ENCODE measurements at regions not wholly inside any gene's neighbourhood (a gene's known extent, or its start where the extent isn't known, plus 50 kb on each side); places are given as distances from the start of the nearest gene placed in this dataset.

DNA sequence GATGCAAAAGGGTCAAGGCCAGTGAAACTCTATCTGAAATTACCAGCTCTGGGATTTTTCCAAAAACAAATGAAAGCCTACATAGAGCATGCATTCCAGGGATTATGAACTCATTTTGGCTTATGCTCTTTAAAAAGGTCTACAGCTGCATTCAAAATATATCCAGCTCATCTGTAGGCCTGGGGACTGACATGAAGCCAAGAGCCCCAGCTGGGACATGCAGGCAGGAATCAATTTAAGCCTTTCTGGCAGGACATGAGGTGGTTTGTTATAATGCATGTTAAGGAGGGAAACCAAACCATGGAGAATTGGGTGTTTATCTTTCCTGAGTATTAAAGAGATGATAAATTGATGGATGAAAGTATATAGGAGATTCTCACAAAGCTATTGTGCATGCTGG, 164.5 kb downstream of the RBM43 start:
- Histone ChIP-seq H3K27me3 (ENCODE audit: insufficient read depth, poor library complexity, severe bottlenecking) (no peaks in the 10 kb centered on the region), H3K4me3 (replicated peaks; ENCODE audit: insufficient read depth, low read length) (no peak overlapping the region), H3K27ac (replicated peaks) (no peak overlapping the region)
- TF ChIP-seq SPI1 (IDR thresholded peaks at IDR 0.05; ENCODE audit: borderline replicate concordance, low read depth) (no peak), GABPA (IDR thresholded peaks at IDR 0.05; ENCODE audit: low read depth) (no peak), POLR2AphosphoS5 (IDR thresholded peaks at IDR 0.05; ENCODE audit: low read depth) (no peak)
- TF ChIP-seq, protein P1, sequence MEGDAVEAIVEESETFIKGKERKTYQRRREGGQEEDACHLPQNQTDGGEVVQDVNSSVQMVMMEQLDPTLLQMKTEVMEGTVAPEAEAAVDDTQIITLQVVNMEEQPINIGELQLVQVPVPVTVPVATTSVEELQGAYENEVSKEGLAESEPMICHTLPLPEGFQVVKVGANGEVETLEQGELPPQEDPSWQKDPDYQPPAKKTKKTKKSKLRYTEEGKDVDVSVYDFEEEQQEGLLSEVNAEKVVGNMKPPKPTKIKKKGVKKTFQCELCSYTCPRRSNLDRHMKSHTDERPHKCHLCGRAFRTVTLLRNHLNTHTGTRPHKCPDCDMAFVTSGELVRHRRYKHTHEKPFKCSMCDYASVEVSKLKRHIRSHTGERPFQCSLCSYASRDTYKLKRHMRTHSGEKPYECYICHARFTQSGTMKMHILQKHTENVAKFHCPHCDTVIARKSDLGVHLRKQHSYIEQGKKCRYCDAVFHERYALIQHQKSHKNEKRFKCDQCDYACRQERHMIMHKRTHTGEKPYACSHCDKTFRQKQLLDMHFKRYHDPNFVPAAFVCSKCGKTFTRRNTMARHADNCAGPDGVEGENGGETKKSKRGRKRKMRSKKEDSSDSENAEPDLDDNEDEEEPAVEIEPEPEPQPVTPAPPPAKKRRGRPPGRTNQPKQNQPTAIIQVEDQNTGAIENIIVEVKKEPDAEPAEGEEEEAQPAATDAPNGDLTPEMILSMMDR (IDR thresholded peaks at IDR 0.05; ENCODE audit: insufficient read depth, low read length): no peak
- TF ChIP-seq, protein P2, sequence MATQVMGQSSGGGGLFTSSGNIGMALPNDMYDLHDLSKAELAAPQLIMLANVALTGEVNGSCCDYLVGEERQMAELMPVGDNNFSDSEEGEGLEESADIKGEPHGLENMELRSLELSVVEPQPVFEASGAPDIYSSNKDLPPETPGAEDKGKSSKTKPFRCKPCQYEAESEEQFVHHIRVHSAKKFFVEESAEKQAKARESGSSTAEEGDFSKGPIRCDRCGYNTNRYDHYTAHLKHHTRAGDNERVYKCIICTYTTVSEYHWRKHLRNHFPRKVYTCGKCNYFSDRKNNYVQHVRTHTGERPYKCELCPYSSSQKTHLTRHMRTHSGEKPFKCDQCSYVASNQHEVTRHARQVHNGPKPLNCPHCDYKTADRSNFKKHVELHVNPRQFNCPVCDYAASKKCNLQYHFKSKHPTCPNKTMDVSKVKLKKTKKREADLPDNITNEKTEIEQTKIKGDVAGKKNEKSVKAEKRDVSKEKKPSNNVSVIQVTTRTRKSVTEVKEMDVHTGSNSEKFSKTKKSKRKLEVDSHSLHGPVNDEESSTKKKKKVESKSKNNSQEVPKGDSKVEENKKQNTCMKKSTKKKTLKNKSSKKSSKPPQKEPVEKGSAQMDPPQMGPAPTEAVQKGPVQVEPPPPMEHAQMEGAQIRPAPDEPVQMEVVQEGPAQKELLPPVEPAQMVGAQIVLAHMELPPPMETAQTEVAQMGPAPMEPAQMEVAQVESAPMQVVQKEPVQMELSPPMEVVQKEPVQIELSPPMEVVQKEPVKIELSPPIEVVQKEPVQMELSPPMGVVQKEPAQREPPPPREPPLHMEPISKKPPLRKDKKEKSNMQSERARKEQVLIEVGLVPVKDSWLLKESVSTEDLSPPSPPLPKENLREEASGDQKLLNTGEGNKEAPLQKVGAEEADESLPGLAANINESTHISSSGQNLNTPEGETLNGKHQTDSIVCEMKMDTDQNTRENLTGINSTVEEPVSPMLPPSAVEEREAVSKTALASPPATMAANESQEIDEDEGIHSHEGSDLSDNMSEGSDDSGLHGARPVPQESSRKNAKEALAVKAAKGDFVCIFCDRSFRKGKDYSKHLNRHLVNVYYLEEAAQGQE (IDR thresholded peaks at IDR 0.05; ENCODE audit: insufficient replicate concordance, low read depth): no peak
- DNase-seq (ENCODE audit: low read depth in 1 of 2, low spot score in 1 of 2): no peak

DNA sequence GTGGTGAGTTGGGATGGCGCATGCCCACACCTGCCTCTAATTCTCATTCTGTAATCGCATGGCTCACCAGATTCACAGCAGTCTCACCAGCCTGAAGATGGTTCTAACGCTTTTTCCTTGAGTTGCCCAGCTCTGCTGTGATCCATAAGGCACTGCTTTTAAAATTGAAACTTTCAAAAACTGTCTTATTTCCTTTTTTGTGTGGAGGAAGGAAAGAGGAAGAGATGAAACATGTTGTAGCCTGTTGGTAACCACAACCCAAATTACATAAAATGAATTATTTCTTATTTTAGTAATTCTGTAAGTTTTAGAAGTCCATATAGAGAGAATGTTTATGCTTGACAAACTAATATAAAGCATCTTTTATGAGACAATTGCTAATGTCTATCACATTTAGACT, 165.4 kb downstream of the RBM43 start:
- TF ChIP-seq SPI1 (IDR thresholded peaks at IDR 0.05; ENCODE audit: borderline replicate concordance, low read depth): peak; percentile 59
- no peak for TF ChIP-seq POLR2AphosphoS5 (IDR thresholded peaks at IDR 0.05; ENCODE audit: low read depth)
- TF ChIP-seq, protein P1 (IDR thresholded peaks at IDR 0.05; ENCODE audit: insufficient read depth, low read length): no peak
- H3K27me3 ChIP-seq (ENCODE audit: insufficient read depth, poor library complexity, severe bottlenecking): no peaks in the 10 kb centered on the region
- H3K4me3 ChIP-seq (replicated peaks; ENCODE audit: insufficient read depth, low read length): no peak overlapping the region
- H3K27ac ChIP-seq (replicated peaks): no peak overlapping the region
- DNase-seq (ENCODE audit: low read depth in 1 of 2, low spot score in 1 of 2): no peak

DNA sequence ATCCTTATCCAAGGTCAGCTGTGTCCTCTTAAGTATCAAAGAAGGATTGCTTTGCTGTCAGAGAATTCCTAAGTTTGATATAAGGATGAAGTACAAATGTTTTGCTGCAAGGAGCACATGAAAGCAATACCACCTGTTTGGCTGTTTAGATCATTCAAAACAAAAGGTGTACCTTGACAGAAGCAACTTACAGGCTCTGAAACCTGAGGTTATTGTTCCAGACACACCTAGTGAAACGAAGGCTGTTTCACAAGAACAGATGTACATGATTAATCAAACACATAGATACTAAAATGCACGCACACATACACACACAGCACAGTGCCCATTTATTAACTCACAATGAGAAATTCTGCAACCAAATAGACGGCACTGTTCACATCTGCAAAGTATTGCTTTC, 166.2 kb downstream of the RBM43 start:
- no peak for DNase-seq (ENCODE audit: low read depth in 1 of 2, low spot score in 1 of 2)
- H3K4me3 ChIP-seq (replicated peaks; ENCODE audit: insufficient read depth, low read length): no peak overlapping the region
- H3K27ac ChIP-seq (replicated peaks): no peak overlapping the region
- no peaks in the 10 kb centered on the region for H3K27me3 ChIP-seq (ENCODE audit: insufficient read depth, poor library complexity, severe bottlenecking)
- TF ChIP-seq, protein P2 (IDR thresholded peaks at IDR 0.05; ENCODE audit: insufficient replicate concordance, low read depth): no peak
- no peak for TF ChIP-seq POLR2AphosphoS5 (IDR thresholded peaks at IDR 0.05; ENCODE audit: low read depth)
- TF ChIP-seq, protein P1 (IDR thresholded peaks at IDR 0.05; ENCODE audit: insufficient read depth, low read length): no peak
- no peak for TF ChIP-seq SPI1 (IDR thresholded peaks at IDR 0.05; ENCODE audit: borderline replicate concordance, low read depth)
- no peak for TF ChIP-seq GABPA (IDR thresholded peaks at IDR 0.05; ENCODE audit: low read depth)

DNA sequence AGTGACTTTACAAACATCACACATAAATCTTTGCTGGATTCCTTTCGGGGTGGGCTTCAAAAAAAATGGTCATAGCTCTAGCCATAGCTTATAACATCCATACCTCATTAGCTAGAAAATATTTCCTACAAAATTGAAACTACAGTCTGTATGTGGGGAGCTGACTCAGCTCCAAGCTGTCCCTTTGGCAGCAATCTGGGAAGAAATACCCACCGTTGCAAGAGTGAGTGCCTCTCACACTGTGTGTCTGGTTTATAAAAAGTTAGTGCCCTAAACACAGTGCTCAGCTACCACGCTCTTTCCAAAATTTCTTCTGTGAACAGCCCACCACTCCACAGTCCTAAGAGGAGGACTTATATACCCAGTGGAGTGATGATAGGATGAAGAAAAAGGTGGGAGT, 170.1 kb downstream of the RBM43 start:
- no peak for DNase-seq (ENCODE audit: low read depth in 1 of 2, low spot score in 1 of 2)
- TF ChIP-seq, protein P2 (IDR thresholded peaks at IDR 0.05; ENCODE audit: insufficient replicate concordance, low read depth): no peak
- TF ChIP-seq POLR2AphosphoS5 (IDR thresholded peaks at IDR 0.05; ENCODE audit: low read depth): no peak
- TF ChIP-seq, protein P1 (IDR thresholded peaks at IDR 0.05; ENCODE audit: insufficient read depth, low read length): no peak
- no peak for TF ChIP-seq GABPA (IDR thresholded peaks at IDR 0.05; ENCODE audit: low read depth)
- TF ChIP-seq SPI1 (IDR thresholded peaks at IDR 0.05; ENCODE audit: borderline replicate concordance, low read depth): no peak
- no peaks in the 10 kb centered on the region for H3K27me3 ChIP-seq (ENCODE audit: insufficient read depth, poor library complexity, severe bottlenecking)
- H3K4me3 ChIP-seq (replicated peaks; ENCODE audit: insufficient read depth, low read length): no peak overlapping the region
- no peak overlapping the region for H3K27ac ChIP-seq (replicated peaks)
